Fibroblast of mammary gland (primary cell): ENCODE measurements at regions not wholly inside any gene's neighbourhood (a gene's known extent, or its start where the extent isn't known, plus 50 kb on each side); places are given as distances from the start of the nearest gene placed in this dataset.

Source experiments
- DNase-seq: peaks from one replicate; pipeline ENCODE4 v3.0.0-alpha.2; 2010; ENCODE audit warnings: low read depth
- H3K4me3 ChIP-seq: 2 replicates; pipeline ENCODE4 v1.5.1; 2011; ENCODE audit warnings: low read depth, mild to moderate bottlenecking, low read length, moderate library complexity; ENCODE audit not compliant: control insufficient read depth
- TF ChIP-seq, protein P1 (sequence below): conservative IDR thresholded peaks from 2 replicates; pipeline ENCODE4 v1.5.1; 2011; ENCODE audit warnings: low read depth, low read length, inconsistent platforms; ENCODE audit not compliant: control insufficient read depth, insufficient read depth

DNA sequence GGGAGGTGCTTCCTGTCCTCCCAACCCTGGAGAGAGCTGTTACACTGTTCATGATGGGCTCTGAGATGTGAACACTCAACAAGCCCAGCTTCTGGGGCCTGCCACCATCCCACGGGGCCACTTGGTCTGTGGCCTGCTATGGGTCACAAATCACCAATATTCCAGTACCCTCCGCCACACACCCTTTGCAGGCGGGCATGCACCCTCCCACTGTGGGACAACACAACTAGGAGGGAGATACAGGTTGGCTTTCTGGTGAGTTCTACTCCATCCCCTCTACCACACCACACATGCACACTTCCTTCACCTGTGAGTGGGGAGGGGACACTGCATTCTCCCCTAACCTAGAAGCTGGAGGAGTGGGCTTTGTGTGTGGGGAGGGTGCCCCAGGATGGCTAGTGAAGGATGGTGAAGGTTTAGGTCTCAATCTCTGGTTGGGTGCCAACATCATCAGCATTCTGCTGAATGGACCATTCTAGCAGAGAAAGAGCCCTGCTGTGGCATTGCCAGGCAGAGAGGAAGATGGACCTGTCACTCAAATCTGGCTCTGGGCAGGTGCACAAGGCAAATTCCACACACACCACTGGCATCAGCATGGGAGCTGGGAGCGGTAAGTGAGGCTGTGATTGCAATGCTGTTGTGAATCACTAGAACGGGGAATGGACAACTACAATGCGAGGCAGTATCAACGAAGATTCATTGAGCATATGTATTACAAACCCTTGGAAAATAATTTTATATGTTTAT is 175.1 kb downstream of the THBS2 start:
- TF ChIP-seq, protein P1, sequence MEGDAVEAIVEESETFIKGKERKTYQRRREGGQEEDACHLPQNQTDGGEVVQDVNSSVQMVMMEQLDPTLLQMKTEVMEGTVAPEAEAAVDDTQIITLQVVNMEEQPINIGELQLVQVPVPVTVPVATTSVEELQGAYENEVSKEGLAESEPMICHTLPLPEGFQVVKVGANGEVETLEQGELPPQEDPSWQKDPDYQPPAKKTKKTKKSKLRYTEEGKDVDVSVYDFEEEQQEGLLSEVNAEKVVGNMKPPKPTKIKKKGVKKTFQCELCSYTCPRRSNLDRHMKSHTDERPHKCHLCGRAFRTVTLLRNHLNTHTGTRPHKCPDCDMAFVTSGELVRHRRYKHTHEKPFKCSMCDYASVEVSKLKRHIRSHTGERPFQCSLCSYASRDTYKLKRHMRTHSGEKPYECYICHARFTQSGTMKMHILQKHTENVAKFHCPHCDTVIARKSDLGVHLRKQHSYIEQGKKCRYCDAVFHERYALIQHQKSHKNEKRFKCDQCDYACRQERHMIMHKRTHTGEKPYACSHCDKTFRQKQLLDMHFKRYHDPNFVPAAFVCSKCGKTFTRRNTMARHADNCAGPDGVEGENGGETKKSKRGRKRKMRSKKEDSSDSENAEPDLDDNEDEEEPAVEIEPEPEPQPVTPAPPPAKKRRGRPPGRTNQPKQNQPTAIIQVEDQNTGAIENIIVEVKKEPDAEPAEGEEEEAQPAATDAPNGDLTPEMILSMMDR = no peak
- no peak for DNase-seq
- no peak overlapping the region for H3K4me3 ChIP-seq

DNA sequence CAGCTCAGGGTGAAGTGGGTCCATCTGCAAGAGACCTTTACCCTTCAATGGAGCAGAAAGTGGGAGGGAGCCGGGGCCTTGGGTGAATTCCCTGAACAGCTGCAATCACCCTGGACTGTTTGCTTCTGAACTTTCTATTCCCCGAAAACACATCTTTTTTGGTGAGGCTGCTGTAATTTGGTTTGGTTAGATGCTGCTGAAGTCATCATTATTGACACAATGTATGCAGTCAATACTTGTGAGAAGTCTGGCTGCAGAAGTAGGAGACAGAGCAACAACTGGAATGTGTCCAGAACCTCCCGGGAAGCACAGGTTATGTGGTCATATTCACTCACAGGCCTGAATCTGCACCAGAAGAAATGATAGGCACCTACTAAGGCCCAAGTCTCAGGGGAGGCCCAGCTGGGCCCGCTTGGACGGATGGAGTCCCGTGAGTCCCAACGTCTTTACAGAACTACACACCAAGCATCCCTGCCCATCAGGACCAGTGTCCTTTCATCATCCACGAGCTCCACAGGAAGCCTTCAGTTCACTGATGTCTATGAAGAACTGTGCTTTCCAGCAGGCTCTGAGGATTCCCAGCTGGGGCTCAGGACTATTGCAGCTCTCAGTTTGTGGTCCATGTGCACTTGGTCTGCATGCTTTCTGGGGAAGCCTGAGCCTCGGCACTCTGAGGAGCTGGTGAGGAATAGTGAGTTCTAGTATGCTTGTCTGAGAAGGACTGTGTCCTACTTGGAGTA is 177.6 kb downstream of the THBS2 start:
- no peak overlapping the region for H3K4me3 ChIP-seq
- TF ChIP-seq, protein P1 = no peak
- peak; percentile 38 for DNase-seq

DNA sequence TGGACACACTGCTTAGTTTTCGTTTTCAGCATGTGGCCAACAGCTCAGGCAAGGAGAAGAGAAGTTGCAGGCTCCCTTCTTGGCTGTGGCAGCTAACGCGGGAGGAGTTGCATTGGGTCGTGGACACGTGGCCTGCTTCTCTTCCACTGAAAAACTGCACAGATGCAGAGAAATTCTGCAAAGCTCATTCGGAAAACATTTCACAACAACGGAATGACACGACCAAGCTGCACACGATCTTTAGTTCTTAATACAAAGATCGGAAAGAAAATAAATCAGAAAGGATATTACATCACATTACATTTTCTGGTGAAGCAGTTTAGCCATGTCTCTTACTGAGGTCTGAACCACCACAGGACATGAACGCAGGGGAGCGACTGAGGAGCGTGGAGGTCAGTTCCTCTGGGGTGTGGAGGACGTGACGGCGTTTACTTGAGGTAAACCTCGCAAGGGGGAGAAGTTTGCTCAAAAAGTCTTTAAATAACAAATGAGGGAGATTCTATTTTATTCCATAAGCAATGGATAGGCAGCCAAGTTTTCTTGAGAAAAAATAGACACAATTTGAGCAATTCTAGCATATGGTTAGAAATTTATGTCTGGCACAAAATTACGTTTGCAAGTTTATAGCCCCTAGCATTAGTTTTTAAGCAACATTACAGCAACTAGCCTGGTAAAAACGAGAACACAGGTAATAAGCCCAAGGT is 178.3 kb downstream of the THBS2 start:
- H3K4me3 ChIP-seq = no peak overlapping the region
- DNase-seq = peak; percentile 90
- TF ChIP-seq, protein P1 = no peak

DNA sequence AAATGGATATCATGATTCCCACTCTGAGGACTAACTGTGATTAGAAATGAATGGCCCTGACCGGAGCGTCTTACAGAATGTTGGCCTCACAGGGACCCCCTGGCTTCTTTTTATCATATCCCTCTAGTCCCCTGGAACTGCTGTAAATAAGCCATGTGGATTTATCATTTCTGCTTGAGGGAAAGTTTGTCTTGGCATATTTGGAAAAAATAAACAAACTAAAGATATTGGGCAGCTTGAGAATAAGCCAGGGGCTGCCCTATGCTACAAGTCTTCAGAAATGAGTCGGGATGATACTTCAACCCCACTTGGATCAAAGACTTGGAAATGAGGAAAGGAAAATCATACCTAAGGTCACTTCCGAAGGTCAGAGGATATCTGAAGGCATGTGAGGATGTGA is 179.1 kb downstream of the THBS2 start:
- H3K4me3 ChIP-seq = no peak overlapping the region
- TF ChIP-seq, protein P1 = no peak
- DNase-seq = peak; percentile 53

DNA sequence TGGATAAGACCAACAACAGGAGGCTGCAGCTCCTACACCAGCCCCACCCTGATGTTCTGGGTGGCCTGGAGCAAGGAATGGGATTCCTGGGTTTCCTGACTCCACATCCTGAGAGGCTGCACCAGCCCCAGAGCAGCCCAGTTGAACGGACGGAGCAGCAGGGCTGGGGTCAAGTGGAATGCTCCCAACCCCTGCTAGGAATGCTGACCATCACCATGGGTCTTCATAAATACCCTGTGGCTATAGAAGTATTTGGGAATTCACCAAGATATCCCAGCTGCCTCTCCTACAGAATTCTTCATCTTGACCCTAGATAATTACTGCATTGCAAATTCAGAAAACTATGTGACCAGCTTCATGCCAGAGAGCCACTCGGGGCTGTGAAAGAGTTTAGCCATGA is 180.3 kb downstream of the THBS2 start:
- TF ChIP-seq, protein P1 = no peak
- no peak overlapping the region for H3K4me3 ChIP-seq
- DNase-seq = peak; percentile 54

DNA sequence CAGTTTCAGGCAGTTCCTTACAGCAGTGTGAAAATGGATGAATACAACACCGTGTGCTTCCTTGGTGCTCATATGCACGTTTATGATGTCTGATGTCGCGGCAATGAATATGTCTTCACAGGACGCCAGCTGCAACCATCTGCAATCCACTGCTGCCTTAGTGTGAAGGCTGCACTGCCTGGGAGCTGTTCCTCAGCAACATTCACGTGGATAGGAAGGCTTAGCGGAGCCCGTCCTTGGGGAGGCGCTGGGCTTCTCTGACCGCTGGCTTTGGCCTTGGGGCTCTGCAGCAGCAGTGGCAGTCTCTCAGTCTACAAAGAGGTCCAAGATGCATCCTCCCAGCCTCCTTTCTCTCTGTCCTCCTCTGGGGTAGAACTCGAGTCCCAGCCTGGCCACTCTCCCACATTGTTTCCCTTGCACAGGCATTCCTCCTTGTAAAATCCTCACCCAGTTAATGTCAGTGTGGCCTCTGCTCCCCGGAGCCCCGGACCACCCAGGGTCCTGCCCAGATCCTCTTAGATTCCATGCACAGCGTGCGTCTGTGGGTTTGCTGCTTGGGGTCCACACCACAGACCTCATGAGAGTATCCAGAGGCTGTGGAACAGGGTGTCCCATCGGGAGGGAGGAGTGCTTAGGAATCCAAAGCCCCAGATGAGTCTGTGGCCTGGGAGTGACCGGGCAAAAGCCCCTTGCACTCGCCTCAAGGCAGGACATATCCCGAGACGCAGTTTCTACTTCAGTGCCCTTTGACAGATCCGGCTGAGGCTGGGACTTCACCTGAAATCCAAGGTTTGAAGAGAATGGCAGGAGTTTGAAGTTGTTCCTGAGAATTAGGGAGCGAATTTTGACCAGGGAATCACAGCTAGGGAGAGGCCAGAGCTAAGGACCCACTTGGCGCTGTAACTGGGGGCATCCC is 181.3 kb downstream of the THBS2 start:
- no peak for DNase-seq
- H3K4me3 ChIP-seq = no peak overlapping the region
- TF ChIP-seq, protein P1 = no peak
